ENCODE measurements at regions not wholly inside any gene's neighbourhood (a gene's known extent, or its start where the extent isn't known, plus 50 kb on each side); places are given as distances from the start of the nearest gene placed in this dataset.

GRCh38 chr4:152083338-152083737, 322.5 kb upstream of the GATB start:
- Mint-ChIP-seq H3K36me3 (ENCODE audit: insufficient read depth in 1 of 3, low read depth in 3 of 3) (peaks cover 0 to 2% (median 0%) of the 10 kb centered on the region in 3 experiments; a peak in 1 of 7 replicates), H3K4me1 (peaks cover 5 to 11% of the 10 kb centered on the region in 2 experiments), H3K9me3 (no peaks in the 10 kb centered on the region), H3K4me3 (no peak overlapping the region), H3K27ac (no peak overlapping the region), H3K27me3 (ENCODE audit: low read depth) (no peaks in the 10 kb centered on the region)
- Histone ChIP-seq H4K8ac (replicated peaks; ENCODE audit: insufficient read length, low read depth, low read length) (no peak overlapping the region), H2BK15ac (ENCODE audit: low read depth, low read length) (no peak overlapping the region), H3K14ac (ENCODE audit: insufficient read depth, low read length) (no peak overlapping the region), H3K23ac (ENCODE audit: insufficient read length, low read depth, low read length) (no peak overlapping the region), H2BK12ac (ENCODE audit: insufficient read length, low read depth, low read length) (no peak overlapping the region), H3T11ph (ENCODE audit: low read length) (no peak overlapping the region), H2BK5ac (ENCODE audit: insufficient read length, low read length) (no peak overlapping the region), H3K27me3 (ENCODE audit: insufficient read depth, low read length) (no peaks in the 10 kb centered on the region), H3K79me2 (ENCODE audit: insufficient read depth, low read length) (no peaks in the 10 kb centered on the region), H3K56ac (ENCODE audit: insufficient read length, low read depth, low read length) (no peak overlapping the region), H3K9me3 (ENCODE audit: control insufficient read depth, low read depth, low read length) (no peaks in the 10 kb centered on the region), H4K91ac (ENCODE audit: insufficient read length, low read depth, low read length) (no peak overlapping the region), H3K4me1 (ENCODE audit: insufficient read depth, low read length) (no peaks in the 10 kb centered on the region; the same call in 1 of the 2 replicates), H3K4me2 (ENCODE audit: insufficient read depth, insufficient read length, low read length) (no peak overlapping the region), H3K79me1 (ENCODE audit: insufficient read depth, low read depth, low read length, poor library complexity, severe bottlenecking) (no peaks in the 10 kb centered on the region), H3K27ac (ENCODE audit: insufficient read length, low read depth, low read length) (no peak overlapping the region), H3K23me2 (ENCODE audit: insufficient read length, low read depth, low read length, poor library complexity, severe bottlenecking) (no peaks in the 10 kb centered on the region), H4K20me1 (ENCODE audit: control insufficient read depth, insufficient read depth, insufficient read length) (no peaks in the 10 kb centered on the region), H2BK120ac (ENCODE audit: low read depth, low read length, poor library complexity, severe bottlenecking) (no peak overlapping the region), H2AK5ac (ENCODE audit: insufficient read length, low read length) (no peak overlapping the region), H4K5ac (ENCODE audit: insufficient read length, low read depth, low read length) (no peak overlapping the region), H3K4ac (ENCODE audit: low read depth, low read length) (no peak overlapping the region), H2AFZ (ENCODE audit: low read length) (no peak overlapping the region), H2BK20ac (ENCODE audit: low read depth, low read length, poor library complexity, severe bottlenecking) (no peak overlapping the region), H3K9ac (ENCODE audit: extremely low read depth, insufficient read length, low read length) (no peak overlapping the region), H3K18ac (ENCODE audit: insufficient read length, low read depth, low read length) (no peak overlapping the region)
- no peak for DNase-seq
- TF ChIP-seq, protein P1, sequence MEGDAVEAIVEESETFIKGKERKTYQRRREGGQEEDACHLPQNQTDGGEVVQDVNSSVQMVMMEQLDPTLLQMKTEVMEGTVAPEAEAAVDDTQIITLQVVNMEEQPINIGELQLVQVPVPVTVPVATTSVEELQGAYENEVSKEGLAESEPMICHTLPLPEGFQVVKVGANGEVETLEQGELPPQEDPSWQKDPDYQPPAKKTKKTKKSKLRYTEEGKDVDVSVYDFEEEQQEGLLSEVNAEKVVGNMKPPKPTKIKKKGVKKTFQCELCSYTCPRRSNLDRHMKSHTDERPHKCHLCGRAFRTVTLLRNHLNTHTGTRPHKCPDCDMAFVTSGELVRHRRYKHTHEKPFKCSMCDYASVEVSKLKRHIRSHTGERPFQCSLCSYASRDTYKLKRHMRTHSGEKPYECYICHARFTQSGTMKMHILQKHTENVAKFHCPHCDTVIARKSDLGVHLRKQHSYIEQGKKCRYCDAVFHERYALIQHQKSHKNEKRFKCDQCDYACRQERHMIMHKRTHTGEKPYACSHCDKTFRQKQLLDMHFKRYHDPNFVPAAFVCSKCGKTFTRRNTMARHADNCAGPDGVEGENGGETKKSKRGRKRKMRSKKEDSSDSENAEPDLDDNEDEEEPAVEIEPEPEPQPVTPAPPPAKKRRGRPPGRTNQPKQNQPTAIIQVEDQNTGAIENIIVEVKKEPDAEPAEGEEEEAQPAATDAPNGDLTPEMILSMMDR (conservative IDR thresholded peaks at IDR 0.05) = no peak
- no CpG with 5 or more reads among the region's 6 CpGs for WGBS (ENCODE audit: extremely low coverage, insufficient read length, low lambda C conversion rate)
